ENCODE measurements at regions not wholly inside any gene's neighbourhood (a gene's known extent, or its start where the extent isn't known, plus 50 kb on each side); places are given as distances from the start of the nearest gene placed in this dataset.

DNA sequence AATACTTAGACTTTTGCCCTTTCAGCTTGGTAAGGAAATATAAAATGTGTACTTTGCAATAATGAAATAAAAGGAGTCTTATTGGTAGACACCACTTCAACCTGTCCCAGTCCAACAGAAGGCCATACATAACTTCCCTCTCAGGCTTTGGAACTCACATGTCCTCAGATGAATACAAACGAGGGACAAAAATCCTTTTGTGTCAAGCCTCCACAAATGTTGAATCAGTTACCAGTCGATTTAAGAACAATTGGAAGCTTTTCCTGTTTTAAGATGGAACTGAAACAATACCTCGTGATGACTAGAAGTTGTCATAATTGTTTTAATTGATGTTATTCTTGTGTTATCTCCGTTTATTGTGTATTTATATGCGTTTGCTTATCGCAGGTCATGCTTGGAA lies 385.1 kb upstream of the POU3F3 start:
- no peaks in the 10 kb centered on the region for H3K36me3 ChIP-seq (replicated peaks; ENCODE audit: control insufficient read depth, insufficient read depth, low read length)
- no peaks in the 10 kb centered on the region for H3K27me3 ChIP-seq (ENCODE audit: control insufficient read depth, insufficient read depth, low read length)
- no peak overlapping the region for H3K4me3 ChIP-seq (ENCODE audit: insufficient read depth, low read depth, low read length)
- no peak for DNase-seq

DNA sequence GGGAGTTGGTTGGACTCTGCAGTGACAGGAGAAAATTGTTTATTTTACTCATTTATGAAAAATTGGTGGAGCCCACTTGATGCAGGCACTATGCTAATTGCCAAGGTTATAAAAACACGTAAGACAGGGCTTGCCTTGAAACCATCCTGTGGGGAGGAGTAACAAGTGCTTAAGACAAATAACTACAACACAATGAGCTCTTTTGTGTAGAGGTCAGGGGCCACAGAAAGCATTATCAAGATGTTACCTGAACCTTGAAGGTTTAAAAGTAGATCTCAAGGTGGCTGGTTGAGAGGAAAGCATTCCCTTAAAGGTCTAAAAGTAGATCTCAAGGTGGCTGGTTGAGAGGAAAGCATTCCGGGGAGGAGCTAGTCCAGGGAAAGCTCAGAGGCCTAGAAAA lies 381.8 kb upstream of the POU3F3 start:
- H3K4me3 ChIP-seq (ENCODE audit: insufficient read depth, low read depth, low read length): no peak overlapping the region
- no peaks in the 10 kb centered on the region for H3K27me3 ChIP-seq (ENCODE audit: control insufficient read depth, insufficient read depth, low read length)
- H3K36me3 ChIP-seq (replicated peaks; ENCODE audit: control insufficient read depth, insufficient read depth, low read length): no peaks in the 10 kb centered on the region
- DNase-seq: no peak

DNA sequence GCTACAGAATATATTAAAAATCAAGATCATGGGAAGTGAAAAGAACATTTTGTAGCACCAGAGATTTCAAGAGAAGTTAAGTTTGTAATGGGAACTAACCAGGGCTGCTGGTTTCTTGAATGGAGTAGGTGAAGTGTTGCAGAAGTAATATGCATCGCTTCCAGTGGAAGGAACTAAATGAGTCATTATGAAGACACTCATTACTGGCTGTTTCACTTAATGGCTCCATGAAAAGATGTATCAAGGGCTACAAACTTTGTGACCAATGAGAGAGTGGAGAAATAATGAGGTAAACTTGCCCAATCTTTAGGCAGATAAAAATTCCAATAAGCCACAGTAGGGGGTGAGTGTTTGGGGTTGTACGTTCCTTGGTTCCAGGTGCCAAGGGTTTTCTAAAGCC lies 380.4 kb upstream of the POU3F3 start:
- Histone ChIP-seq H3K36me3 (replicated peaks; ENCODE audit: control insufficient read depth, insufficient read depth, low read length) (no peaks in the 10 kb centered on the region), H3K4me3 (ENCODE audit: insufficient read depth, low read depth, low read length) (no peak overlapping the region), H3K27me3 (ENCODE audit: control insufficient read depth, insufficient read depth, low read length) (no peaks in the 10 kb centered on the region)
- no peak for DNase-seq

DNA sequence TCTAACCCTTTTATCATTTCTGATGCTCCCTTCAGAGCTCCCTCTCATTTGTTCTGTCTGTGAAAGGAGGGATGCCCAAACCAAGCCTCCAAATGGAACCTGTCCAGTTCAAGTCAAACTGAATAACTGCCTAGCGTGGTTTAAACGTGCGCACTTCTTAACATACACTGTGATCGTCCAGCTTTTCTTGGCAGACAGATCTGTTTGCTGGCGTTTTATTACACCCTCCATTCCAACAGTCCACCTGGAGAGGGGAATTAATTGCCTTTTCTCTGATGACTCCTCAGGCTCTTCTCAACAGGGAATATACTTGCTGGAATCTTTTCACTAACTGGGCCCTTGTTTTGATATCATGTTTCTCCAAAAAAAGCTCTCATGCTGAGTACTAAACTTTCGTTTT lies 379.2 kb upstream of the POU3F3 start:
- no peak overlapping the region for H3K4me3 ChIP-seq (ENCODE audit: insufficient read depth, low read depth, low read length)
- no peak for DNase-seq
- no peaks in the 10 kb centered on the region for H3K36me3 ChIP-seq (replicated peaks; ENCODE audit: control insufficient read depth, insufficient read depth, low read length)
- no peaks in the 10 kb centered on the region for H3K27me3 ChIP-seq (ENCODE audit: control insufficient read depth, insufficient read depth, low read length)

DNA sequence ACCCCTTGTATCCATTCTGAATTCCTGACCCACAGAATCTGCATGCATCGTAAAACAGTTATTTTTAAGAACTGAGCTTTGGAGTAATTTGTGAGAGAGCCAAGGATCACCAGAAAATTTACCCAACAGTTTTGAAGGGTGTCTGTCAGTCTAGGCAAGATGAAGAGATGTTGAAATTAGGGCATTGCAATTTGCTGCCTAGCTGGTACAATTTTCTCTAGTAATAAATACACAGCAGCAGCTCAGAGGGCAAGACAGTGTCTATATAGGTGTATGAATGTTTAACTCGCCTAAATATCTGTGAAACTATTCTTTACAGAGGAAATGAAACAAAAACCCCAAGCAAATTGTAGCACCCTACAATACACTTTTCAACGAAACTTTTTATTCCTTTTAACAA lies 377.8 kb upstream of the POU3F3 start:
- no peak overlapping the region for H3K4me3 ChIP-seq (ENCODE audit: insufficient read depth, low read depth, low read length)
- no peaks in the 10 kb centered on the region for H3K27me3 ChIP-seq (ENCODE audit: control insufficient read depth, insufficient read depth, low read length)
- no peaks in the 10 kb centered on the region for H3K36me3 ChIP-seq (replicated peaks; ENCODE audit: control insufficient read depth, insufficient read depth, low read length)
- DNase-seq: no peak

DNA sequence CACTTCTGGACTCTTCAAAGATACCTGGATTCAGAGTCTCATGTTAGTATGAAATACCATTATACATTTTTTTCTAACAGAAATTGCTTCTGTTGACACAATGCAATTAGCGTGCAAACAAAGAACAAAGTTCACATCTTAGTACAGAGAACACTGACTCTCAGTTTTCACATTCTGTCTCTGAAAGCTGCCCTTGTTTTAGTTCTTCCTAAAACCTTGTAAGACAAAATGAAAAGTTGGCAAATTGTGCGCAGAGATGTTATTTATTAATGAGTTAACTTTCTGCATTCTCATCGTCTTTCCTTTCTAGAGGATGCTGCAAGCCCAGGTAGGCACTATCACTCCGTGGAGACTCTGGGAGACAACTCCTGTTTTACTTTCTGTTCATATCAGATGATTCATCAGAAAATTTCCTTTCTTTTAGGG lies 377.3 kb upstream of the POU3F3 start:
- Histone ChIP-seq H3K27me3 (ENCODE audit: control insufficient read depth, insufficient read depth, low read length) (no peaks in the 10 kb centered on the region), H3K4me3 (ENCODE audit: insufficient read depth, low read depth, low read length) (no peak overlapping the region), H3K36me3 (replicated peaks; ENCODE audit: control insufficient read depth, insufficient read depth, low read length) (no peaks in the 10 kb centered on the region)

DNA sequence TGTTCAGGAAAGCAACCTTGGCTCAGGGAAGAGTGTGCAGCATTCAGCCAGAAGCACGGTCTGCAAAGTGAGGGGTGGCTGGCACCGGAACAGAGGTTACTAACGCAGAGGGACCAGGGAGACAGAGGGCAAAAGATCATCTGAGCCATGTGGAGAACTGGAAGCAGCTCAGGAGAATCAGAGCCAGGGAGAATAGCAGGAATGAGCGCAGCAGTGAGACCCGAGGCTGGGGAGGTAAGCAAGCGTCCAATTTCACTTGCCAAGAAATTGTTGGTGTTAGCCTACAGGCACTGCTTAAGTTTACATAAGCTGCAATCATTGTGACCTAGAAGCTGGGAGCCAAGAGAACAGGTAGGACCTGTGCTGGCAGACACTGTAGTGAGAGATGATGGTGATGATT lies 372.6 kb upstream of the POU3F3 start:
- Histone ChIP-seq H3K27me3 (ENCODE audit: control insufficient read depth, insufficient read depth, low read length) (no peaks in the 10 kb centered on the region), H3K36me3 (replicated peaks; ENCODE audit: control insufficient read depth, insufficient read depth, low read length) (no peaks in the 10 kb centered on the region), H3K4me3 (ENCODE audit: insufficient read depth, low read depth, low read length) (no peak overlapping the region)
- DNase-seq: no peak

More for the DNA sequence above, 377.3 kb upstream of the POU3F3 start:
- no peak for DNase-seq

DNA sequence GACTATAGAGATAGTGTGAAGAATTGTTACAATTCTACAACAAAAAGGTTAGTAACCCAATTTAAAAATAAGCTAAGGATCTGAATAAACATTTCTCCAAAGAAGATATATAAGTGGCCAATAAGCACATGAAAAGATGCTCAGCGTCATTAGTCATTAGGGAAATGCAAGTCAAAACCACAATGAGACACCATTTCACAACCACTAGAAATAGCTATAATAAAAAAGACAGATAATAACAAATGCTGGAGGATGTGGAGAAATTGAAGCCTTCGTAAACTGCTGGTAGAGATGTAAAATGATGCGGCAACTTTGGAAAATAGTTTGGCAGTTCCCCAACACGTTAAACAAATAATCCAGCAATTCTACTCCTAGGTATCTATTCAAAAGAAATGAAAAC lies 366.5 kb upstream of the POU3F3 start:
- H3K4me3 ChIP-seq (ENCODE audit: insufficient read depth, low read depth, low read length): no peak overlapping the region
- DNase-seq: no peak
- H3K36me3 ChIP-seq (replicated peaks; ENCODE audit: control insufficient read depth, insufficient read depth, low read length): no peaks in the 10 kb centered on the region

DNA sequence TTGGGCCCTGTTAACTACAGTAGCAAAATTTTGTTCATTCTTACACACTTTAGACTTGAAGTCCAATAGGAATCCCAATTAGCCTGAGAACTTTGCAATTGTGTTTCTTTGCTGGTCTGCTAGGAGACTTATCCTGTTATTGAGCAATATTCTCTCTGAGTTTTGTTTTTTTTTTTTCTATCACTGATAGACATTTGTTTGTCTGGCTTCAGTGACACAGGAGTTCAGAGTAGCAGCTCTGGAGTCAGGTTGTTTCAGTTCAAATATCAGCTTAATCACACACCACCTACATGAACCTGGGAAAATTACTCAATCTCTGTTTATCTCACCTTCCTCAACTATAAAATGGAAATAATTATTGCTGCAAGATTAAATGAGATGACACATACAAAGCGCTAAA lies 360.2 kb upstream of the POU3F3 start:
- H3K27me3 ChIP-seq (ENCODE audit: control insufficient read depth, insufficient read depth, low read length): no peaks in the 10 kb centered on the region
- H3K4me3 ChIP-seq (ENCODE audit: insufficient read depth, low read depth, low read length): no peak overlapping the region
- no peak for DNase-seq
- no peaks in the 10 kb centered on the region for H3K36me3 ChIP-seq (replicated peaks; ENCODE audit: control insufficient read depth, insufficient read depth, low read length)

More for the DNA sequence above, 366.5 kb upstream of the POU3F3 start:
- H3K27me3 ChIP-seq (ENCODE audit: control insufficient read depth, insufficient read depth, low read length): no peaks in the 10 kb centered on the region

DNA sequence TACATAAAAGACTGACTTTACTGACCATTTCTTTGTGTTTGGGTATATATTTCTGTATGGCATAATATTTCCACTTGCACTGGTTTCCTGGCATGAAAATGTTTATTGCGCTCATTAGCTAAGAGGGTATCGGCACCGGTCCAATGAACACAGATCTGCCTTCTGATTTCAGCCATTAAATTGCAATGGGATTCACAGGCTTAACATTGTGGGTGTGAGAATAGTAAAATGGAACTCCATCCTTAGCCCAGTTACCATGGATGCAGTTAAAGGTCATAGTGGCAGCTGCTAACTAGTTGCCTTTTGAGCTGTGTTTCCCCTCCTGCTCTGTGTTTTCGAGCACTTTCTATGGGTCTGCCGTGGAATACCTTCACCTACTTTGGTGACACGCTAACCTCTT lies 352.6 kb upstream of the POU3F3 start:
- no peaks in the 10 kb centered on the region for H3K27me3 ChIP-seq (ENCODE audit: control insufficient read depth, insufficient read depth, low read length)
- H3K36me3 ChIP-seq (replicated peaks; ENCODE audit: control insufficient read depth, insufficient read depth, low read length): no peaks in the 10 kb centered on the region
- H3K4me3 ChIP-seq (ENCODE audit: insufficient read depth, low read depth, low read length): no peak overlapping the region
- no peak for DNase-seq

DNA sequence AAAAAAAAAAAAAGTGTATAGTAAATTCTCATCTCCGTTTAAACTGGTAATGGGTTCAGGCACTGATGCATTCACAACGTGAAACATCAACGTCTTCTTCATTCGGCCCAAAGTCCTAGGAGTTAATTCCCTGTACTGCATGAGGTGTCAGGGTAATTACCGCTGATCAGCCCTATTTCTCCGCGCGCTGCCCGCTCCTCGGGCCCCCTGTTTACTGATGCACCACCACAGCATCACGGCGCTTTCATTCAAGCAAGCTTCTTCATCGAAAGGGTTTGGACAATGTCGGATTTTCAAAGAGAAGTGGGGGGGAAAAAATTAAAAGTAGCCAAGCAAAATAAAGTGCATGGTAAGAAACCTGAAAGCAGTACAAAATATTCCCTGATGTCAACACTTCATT lies 352.0 kb upstream of the POU3F3 start:
- no peak for DNase-seq
- no peaks in the 10 kb centered on the region for H3K36me3 ChIP-seq (replicated peaks; ENCODE audit: control insufficient read depth, insufficient read depth, low read length)
- no peak overlapping the region for H3K4me3 ChIP-seq (ENCODE audit: insufficient read depth, low read depth, low read length)
- no peaks in the 10 kb centered on the region for H3K27me3 ChIP-seq (ENCODE audit: control insufficient read depth, insufficient read depth, low read length)

DNA sequence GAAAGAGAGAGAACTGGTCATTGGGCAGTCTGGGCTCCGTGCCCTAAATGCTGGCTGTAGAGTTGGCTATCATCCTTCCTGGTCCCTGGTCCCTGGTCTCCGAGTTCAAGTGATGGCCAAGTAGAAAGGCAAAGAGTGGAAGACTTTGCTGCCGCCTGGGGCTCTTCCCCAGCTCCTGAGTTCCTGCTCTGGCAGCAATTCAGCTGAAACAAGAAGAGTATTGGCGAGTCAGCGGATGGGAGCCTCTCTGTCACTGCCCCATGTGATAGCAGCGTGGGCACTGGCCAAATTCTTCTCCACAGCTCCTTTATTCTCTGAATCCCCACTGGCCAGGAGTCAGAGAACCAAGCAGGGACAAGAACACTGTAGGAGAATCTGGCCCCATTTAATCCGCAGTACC lies 351.0 kb upstream of the POU3F3 start:
- no peaks in the 10 kb centered on the region for H3K36me3 ChIP-seq (replicated peaks; ENCODE audit: control insufficient read depth, insufficient read depth, low read length)
- no peak for DNase-seq
- H3K4me3 ChIP-seq (ENCODE audit: insufficient read depth, low read depth, low read length): no peak overlapping the region
- no peaks in the 10 kb centered on the region for H3K27me3 ChIP-seq (ENCODE audit: control insufficient read depth, insufficient read depth, low read length)

DNA sequence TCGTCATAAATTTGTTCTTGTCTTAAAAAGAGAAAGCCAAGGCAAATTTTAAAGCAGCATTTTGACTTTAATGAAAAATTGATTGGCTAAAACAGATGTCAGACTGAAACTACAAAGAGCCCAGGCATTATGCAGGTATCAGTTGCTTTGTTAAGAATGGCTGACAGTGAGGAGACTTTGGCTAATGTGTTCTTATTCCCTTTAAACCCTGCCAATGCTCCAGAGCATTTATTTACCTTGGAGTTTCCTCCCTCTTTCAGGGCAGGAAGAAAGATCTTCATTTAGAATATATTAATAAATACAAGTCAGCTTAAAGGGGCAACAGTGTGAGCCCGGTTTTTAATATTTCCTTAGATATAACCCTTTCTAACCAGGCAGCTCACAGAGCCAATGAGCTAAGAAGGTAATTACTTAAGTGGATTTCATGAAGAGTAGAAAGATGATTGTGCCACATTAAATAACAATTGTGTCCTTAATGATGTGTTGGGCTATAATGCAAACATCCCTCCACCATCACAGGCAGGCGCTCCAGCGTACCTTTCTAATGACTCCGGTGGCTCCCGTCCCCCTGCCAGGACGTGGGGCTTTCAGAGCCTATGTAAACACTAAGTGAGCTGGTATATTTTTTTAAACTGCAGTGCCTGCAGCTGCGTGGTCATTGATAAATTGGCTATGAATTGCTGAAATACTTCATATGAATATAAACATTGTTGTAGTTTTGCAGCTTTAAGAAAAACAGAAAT lies 349.4 kb upstream of the POU3F3 start:
- Histone ChIP-seq H3K36me3 (replicated peaks; ENCODE audit: control insufficient read depth, insufficient read depth, low read length) (no peaks in the 10 kb centered on the region), H3K27me3 (ENCODE audit: control insufficient read depth, insufficient read depth, low read length) (no peaks in the 10 kb centered on the region), H3K4me3 (ENCODE audit: insufficient read depth, low read depth, low read length) (no peak overlapping the region)
- peak; percentile 15 for DNase-seq

DNA sequence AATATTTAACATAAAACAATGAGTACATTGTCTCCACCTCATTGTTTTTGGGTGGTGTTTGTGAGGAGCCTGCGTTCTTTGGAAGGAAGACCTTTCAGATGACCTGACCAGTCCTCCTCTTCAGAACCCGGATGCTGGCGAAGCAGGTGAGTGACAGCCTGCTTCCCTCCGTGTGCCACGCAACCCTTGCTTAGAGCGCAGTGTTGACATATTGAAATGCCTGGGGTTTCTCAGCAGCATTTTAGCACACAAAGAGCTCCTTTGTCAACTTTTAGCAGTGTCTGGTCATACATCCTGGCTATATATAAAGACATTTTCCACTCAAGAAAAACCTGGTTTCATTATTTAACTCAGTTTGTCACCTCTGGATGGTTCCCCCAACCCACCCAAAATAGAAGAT lies 335.7 kb upstream of the POU3F3 start:
- Histone ChIP-seq H3K4me3 (ENCODE audit: insufficient read depth, low read depth, low read length) (no peak overlapping the region), H3K27me3 (ENCODE audit: control insufficient read depth, insufficient read depth, low read length) (no peaks in the 10 kb centered on the region; the same call in 1 of the 2 replicates), H3K36me3 (replicated peaks; ENCODE audit: control insufficient read depth, insufficient read depth, low read length) (no peaks in the 10 kb centered on the region)
- no peak for DNase-seq

DNA sequence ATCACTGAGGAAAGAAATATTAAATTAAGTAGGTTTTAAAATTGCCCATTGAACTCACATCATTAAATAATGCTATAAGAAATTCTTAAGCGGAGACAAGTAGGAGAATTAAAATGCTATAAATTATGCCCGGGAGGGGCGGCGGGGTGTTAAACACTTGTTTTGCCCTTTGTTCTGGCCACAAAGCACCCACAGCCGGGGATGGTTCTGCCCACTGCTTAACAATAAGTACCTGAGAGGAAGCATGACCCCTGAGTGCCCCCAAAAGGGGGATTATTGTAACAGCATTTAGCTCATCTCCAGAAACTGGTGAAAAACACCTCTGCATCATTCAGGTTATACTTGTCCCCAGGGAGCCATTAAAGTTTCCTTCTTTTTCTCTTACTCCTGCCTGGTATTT lies 332.7 kb upstream of the POU3F3 start:
- DNase-seq: peak; percentile 43
- no peak overlapping the region for H3K4me3 ChIP-seq (ENCODE audit: insufficient read depth, low read depth, low read length)
- H3K27me3 ChIP-seq (ENCODE audit: control insufficient read depth, insufficient read depth, low read length): no peaks in the 10 kb centered on the region
- H3K36me3 ChIP-seq (replicated peaks; ENCODE audit: control insufficient read depth, insufficient read depth, low read length): no peaks in the 10 kb centered on the region

DNA sequence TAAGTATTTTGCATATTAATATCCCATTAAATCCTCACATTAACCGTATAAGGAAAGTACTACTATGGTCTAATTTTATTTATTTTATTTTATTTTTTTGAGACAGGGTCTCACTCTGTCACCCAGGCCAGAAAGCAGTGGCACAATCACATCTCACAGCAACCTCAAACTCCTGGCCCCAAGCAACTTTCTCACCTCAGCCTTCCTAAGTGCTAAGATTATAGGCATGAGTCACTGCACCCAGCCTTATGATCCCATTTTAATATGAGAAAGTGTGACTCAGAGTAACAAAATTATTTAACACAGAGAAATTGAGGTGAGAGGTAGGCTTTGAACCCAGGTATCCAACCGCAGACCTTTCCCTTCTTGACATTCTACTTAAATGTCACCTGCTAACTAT lies 330.0 kb upstream of the POU3F3 start:
- Histone ChIP-seq H3K4me3 (ENCODE audit: insufficient read depth, low read depth, low read length) (no peak overlapping the region), H3K27me3 (ENCODE audit: control insufficient read depth, insufficient read depth, low read length) (no peaks in the 10 kb centered on the region), H3K36me3 (replicated peaks; ENCODE audit: control insufficient read depth, insufficient read depth, low read length) (no peaks in the 10 kb centered on the region)
- no peak for DNase-seq
